ENCODE measurements at regions not wholly inside any gene's neighbourhood (a gene's known extent, or its start where the extent isn't known, plus 50 kb on each side); places are given as distances from the start of the nearest gene placed in this dataset.

- DNase-seq (ENCODE audit: low read depth in 2 of 2), result no peak
These were observed 244.2 kb upstream of the POU3F2 start for GRCh38 chr6:98590136-98590681.

DNA sequence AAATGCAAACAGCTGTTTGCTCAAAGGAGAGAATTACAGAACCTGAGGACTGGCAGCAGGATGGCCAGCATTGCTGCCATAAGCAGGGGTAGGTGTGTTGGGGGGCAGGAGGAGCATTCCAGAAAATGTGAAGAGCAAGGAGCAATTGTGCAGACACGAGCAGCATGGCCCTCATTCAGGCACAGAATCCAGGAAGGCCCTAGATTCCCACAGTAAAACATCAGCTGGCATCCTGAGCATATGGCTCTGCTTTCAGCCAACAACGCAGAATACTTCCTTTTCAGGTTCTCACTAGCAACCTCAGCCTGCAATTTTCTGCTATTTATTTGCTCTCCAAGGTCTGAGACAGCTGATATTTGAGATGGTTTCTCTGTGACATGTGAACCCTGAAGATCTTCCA, 243.4 kb upstream of the POU3F2 start:
- DNase-seq (ENCODE audit: low read depth in 2 of 2), result no peak

DNA sequence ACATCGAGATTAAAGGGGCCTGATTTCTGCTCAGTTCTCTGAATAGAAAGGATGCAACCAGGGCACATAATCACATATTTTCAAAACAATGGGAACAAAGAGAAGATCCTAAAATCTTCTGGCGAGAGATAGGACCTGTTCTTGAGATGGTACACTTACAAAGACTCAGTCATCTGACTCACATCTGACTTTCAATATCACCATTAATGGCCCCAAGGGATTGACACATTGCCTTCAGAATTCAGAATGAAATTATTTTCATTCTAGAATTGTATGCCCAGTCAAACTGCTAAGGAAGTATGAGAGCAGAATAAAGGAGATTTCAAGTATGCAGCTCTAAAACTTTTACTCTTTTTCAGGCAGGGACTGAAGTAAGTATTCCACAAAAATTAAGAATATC, 240.7 kb upstream of the POU3F2 start:
- no peak for DNase-seq (ENCODE audit: low read depth in 2 of 2)

- no peak for DNase-seq (ENCODE audit: low read depth in 2 of 2)
These were observed 232.7 kb upstream of the POU3F2 start for GRCh38 chr6:98601716-98602115.

DNA sequence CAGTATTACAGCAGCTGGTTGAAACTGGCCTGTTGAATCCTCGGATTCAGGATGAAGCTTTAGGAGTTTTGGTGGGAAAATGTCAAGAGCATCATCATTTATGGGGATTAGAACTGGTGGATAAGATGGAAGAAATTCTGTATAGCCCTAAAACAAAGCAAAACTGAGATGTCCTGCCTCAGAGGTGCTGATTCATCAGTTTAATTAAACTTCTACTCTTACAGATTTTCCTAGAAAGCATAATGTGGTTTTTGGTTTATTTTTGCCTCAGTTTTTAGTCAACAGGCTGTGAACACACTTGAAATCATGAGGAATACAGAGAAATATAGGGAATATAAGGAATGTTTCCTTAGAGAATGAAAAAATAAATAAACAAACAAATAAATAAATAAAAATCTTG, 228.7 kb upstream of the POU3F2 start:
- DNase-seq (ENCODE audit: low read depth in 2 of 2), result no peak

- DNase-seq (ENCODE audit: low read depth in 2 of 2), result no peak
These were observed 207.1 kb upstream of the POU3F2 start for GRCh38 chr6:98627129-98627775.

DNA sequence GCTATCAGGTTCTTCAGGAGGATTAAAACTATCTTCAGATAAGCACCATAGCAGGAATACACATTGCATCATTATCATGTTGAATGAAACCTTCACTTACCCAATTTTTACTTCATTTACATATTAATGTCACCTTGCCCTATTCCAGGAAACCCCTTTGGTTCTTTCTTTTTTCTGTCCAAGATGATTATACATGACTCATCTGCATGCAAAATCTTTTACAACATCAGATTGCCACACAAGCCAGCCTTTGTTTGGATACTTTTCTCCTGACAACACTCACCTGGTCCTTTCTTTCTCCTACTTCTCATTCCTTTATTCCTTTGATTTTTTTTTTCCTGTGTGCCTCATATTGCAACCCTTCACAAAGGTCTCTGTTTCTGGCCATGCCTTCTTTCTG, 200.5 kb upstream of the POU3F2 start:
- no peak for DNase-seq (ENCODE audit: low read depth in 2 of 2)

- no peak for DNase-seq (ENCODE audit: low read depth in 2 of 2)
These were observed 199.8 kb upstream of the POU3F2 start for GRCh38 chr6:98634569-98634968.

GRCh38 chr6:98635191-98635590, 199.2 kb upstream of the POU3F2 start:
- DNase-seq (ENCODE audit: low read depth in 2 of 2), result no peak

GRCh38 chr6:98636941-98637340, 197.4 kb upstream of the POU3F2 start:
- no peak for DNase-seq (ENCODE audit: low read depth in 2 of 2)

DNA sequence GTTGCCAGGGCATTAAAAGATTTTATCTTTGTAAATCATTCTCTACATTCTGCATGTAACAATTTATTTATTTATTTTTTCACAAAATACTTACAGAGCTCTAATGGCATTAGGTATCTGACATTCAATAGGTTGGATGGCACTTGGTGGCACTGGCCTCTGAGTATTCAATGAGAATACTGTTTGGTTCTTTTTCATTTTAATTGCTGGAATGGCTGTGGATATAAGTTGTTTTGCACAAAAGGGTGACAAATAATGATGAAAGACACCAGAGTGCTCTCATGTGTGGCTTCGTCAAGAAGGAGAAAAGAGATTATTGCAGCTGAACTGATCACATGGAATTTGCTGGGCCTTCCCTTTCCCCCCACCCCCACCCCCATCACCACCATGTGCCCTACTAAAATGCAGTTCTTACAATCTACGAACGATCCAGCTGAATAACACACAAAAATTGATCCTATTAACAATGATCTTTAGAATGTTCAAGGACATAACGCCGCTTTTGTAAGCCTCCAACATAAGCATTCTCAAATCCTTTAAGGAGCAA, 195.2 kb upstream of the POU3F2 start:
- no peak for DNase-seq (ENCODE audit: low read depth in 2 of 2)

DNA sequence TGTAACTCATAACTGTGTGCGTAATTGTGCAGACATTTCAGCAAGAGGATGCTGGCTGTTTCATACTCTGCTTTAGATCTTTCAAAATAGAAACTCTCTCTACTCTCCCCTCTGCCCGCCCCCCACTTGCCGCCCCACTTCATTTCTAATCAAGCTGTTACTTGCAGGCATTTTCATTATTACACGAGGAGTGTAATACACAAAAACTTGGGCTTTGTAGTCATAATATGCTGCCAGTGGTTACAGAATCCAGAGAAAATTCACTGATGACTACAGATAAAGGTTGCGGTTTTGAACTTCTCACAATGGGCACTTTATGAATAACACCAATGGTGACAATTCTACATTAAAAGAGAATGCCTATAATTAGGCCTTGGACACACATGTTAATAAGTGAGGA, 194.0 kb upstream of the POU3F2 start:
- no peak for DNase-seq (ENCODE audit: low read depth in 2 of 2)

DNA sequence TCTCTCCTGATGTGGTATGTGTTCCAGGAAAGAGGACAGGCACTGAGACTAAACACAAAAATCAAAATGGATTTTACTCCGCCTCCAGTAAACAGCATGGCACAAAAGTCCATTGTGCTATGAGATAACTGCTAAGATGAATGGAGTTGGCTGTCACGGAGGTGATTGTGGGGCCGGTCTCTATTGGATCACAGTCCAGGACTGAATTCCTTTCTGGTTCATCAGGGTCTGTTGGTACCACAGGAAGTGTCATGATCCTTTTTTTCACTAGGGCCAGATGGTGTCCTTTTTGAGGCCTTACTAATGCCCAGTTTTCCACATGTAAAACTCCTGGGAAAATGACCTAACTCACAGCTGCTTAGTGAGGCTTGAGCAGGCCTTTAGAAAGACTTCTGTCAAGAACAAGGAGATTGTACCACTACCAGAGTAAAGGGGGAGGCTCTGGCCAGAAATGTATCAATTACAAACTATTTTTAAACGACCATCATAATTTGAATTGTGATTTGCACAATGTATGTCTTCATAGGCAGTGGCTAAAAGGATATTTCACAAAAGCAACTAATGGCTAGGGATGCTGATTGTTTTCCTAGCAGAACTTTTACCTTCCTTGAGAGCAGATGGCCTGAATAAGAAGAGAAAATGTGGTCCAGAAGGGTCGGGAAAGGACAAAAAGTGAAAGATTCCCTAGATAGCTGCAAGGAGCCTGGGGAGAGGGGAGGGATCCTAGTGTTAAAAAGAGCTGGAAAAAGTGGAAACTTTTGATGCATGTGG, 192.2 kb upstream of the POU3F2 start:
- DNase-seq (ENCODE audit: low read depth in 2 of 2), result no peak

DNA sequence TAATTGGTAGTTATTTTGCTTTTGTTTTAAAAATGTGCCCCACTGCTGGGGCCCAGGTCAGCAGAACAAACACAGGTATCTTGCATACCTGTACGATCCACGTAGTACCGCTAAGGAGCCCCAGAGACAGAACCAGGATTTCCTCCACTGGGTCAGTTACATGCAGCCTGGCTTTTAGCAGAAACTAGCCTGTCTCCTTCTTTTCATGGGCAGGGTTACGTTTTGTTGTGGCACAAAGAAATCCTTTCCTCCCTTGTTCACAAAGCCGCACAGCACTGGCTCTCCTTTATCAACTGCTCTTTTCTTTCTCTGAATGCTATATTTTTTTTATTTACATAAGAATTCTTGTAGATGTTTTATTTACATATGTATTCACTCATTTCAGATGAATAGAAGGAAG, 190.3 kb upstream of the POU3F2 start:
- DNase-seq (ENCODE audit: low read depth in 2 of 2), result no peak

- DNase-seq (ENCODE audit: low read depth in 2 of 2), result no peak
These were observed 186.0 kb upstream of the POU3F2 start for GRCh38 chr6:98648211-98648914.

GRCh38 chr6:98650941-98651340, 183.4 kb upstream of the POU3F2 start:
- DNase-seq (ENCODE audit: low read depth in 2 of 2), result no peak

DNA sequence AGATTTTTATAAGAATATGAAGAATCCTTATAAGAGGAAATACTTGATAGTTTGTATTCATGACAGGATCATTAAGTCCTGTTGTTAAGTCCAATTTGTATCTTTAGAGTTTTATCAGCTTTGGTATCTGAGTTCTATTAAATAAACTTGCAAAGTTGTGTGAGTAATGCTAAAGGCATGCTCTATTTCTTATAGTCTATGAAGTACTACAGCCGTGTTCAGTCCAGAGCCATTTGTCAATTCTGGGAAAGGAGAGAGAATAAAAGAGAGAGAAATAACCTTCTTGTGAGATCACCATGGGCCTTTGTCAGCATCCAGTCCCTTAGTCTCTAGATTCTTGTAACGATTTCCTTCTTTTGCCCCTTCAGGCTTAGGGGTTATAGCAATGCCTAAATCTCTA, 181.2 kb upstream of the POU3F2 start:
- no peak for DNase-seq (ENCODE audit: low read depth in 2 of 2)

DNA sequence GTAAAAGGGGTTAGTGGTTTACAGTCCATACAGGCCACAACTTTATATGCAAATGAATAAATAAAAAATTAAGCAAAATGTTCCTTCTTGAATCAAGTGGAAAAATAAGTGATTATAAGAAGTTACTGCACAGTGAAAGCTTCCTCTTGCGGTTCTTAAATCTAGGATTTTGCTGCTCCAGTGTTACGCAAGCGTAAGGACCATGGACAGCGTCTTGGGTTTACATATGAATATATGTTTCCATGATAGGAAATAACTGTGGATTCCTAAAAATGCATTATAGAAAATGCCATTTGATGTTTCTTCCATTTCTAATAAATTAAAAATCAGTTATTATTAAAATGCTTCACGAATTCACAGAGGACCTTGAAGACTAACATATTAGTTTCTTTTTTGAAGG, 176.6 kb upstream of the POU3F2 start:
- DNase-seq (ENCODE audit: low read depth in 2 of 2), result peak; percentile 7 to 32

DNA sequence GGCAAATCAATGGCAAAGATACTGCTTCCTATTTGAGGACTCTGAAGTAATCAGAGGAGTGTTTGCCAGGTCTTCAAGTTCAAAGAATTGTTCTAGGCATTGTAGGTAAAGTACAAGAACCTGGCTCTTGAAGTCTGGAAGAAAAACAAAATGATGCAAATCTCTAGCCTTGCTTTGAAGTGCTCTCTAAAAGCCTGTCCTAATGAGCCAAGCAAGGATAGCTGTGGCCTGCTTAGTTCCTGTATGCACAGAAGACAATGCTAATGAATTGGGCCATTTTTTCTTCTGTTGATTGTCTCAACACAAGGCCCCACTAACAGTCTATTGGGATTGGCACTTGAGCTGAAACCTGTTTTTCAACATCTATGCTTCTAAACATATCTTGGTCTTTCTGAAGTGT, 165.0 kb upstream of the POU3F2 start:
- DNase-seq (ENCODE audit: low read depth in 2 of 2), result no peak

- DNase-seq (ENCODE audit: low read depth in 2 of 2), result no peak
These were observed 164.2 kb upstream of the POU3F2 start for GRCh38 chr6:98670045-98670746.

DNA sequence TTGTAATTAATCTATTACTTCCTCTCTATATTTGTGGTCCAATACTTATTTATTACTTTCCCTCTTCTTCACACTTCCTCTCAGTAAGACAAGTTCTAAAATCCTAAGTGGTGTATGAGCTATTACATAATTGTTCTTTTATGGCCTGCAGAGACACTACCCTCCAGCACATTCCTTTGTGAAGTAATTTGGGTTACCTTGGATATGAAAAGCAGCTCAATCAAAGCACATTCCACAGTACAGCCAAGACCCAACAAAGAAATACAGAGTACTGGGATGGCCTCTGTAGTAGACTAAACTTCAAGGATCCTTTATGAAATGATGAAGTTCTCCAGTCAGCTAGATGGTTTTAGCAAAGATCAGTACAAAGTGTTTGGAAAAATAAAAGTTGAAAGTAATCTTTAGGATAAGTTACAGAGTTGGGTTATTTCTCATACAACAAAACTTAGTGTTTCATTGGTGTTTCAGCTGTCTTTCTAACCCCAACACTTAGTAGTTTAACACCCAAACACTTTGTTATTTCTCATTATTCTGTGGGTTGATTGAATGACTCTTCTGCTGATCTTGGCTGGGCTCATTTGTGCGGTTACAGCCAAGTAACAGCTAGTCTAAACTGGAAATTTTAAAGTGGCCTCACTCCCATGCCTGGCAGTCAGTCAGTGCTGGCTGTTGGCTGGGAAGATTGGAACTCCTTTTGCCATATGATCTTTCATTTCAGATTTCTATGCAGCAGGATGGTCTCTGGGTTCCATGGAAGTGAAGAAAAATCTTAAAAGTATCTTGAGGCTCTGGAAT, 161.5 kb upstream of the POU3F2 start:
- DNase-seq (ENCODE audit: low read depth in 2 of 2), result no peak
